A549 (cell line): ENCODE measurements at regions not wholly inside any gene's neighbourhood (a gene's known extent, or its start where the extent isn't known, plus 50 kb on each side); places are given as distances from the start of the nearest gene placed in this dataset.

ENCODE experiments used
- E2F6 ChIP-seq: IDR thresholded peaks from 2 replicates; pipeline ENCODE4 v1.6.1; 2012; ENCODE audit warnings: low read depth, borderline replicate concordance
- EHF ChIP-seq: fragments of 250-450 bp; sonication (Bioruptor Pico); IDR thresholded peaks from 2 replicates; pipeline ENCODE4 v1.5.0; 2020; ENCODE audit warnings: mild to moderate bottlenecking
- FOSL2 ChIP-seq, 2 experiments: fragments of 450-650 bp in 1 of 2; fragments of >200 bp in 1 of 2; sonication (Bioruptor Twin) in 1 of 2; formaldehyde crosslinking; IDR thresholded peaks; 2 replicates each; pipeline versions ENCODE4 v1.5.0 to v1.6.1; 2016 to 2020; ENCODE audit warnings: mild to moderate bottlenecking in 1 of 2, moderate library complexity in 1 of 2
- POLR2A ChIP-seq: IDR thresholded peaks from 2 replicates; pipeline ENCODE4 v1.6.1; 2012; ENCODE audit warnings: mild to moderate bottlenecking, low read length
- TF ChIP-seq, protein P1 (sequence below): fragments of >200 bp; sonication (Bioruptor Twin); formaldehyde crosslinking; IDR thresholded peaks from 3 replicates; pipeline ENCODE4 v1.5.1; 2016
- TF ChIP-seq, protein P2 (sequence below): fragments of 200-600 bp; sonication (generic); IDR thresholded peaks from 2 replicates; pipeline ENCODE4 v1.6.1; 2016; ENCODE audit warnings: antibody characterized with exemption, mild to moderate bottlenecking, moderate library complexity
- TF ChIP-seq, protein P3 (sequence below): IDR thresholded peaks from 2 replicates; pipeline ENCODE4 v1.6.1; 2012

- TF ChIP-seq E2F6 (no peak), EHF (CRISPR knock-in tag) (no peak), POLR2A (no peak), FOSL2 (IDR thresholded peaks at IDR 0.05) (no peak), FOSL2 (CRISPR knock-in tag; IDR thresholded peaks at IDR 0.05) (no peak)
- TF ChIP-seq, protein P1, sequence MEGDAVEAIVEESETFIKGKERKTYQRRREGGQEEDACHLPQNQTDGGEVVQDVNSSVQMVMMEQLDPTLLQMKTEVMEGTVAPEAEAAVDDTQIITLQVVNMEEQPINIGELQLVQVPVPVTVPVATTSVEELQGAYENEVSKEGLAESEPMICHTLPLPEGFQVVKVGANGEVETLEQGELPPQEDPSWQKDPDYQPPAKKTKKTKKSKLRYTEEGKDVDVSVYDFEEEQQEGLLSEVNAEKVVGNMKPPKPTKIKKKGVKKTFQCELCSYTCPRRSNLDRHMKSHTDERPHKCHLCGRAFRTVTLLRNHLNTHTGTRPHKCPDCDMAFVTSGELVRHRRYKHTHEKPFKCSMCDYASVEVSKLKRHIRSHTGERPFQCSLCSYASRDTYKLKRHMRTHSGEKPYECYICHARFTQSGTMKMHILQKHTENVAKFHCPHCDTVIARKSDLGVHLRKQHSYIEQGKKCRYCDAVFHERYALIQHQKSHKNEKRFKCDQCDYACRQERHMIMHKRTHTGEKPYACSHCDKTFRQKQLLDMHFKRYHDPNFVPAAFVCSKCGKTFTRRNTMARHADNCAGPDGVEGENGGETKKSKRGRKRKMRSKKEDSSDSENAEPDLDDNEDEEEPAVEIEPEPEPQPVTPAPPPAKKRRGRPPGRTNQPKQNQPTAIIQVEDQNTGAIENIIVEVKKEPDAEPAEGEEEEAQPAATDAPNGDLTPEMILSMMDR: no peak
- TF ChIP-seq, protein P2, sequence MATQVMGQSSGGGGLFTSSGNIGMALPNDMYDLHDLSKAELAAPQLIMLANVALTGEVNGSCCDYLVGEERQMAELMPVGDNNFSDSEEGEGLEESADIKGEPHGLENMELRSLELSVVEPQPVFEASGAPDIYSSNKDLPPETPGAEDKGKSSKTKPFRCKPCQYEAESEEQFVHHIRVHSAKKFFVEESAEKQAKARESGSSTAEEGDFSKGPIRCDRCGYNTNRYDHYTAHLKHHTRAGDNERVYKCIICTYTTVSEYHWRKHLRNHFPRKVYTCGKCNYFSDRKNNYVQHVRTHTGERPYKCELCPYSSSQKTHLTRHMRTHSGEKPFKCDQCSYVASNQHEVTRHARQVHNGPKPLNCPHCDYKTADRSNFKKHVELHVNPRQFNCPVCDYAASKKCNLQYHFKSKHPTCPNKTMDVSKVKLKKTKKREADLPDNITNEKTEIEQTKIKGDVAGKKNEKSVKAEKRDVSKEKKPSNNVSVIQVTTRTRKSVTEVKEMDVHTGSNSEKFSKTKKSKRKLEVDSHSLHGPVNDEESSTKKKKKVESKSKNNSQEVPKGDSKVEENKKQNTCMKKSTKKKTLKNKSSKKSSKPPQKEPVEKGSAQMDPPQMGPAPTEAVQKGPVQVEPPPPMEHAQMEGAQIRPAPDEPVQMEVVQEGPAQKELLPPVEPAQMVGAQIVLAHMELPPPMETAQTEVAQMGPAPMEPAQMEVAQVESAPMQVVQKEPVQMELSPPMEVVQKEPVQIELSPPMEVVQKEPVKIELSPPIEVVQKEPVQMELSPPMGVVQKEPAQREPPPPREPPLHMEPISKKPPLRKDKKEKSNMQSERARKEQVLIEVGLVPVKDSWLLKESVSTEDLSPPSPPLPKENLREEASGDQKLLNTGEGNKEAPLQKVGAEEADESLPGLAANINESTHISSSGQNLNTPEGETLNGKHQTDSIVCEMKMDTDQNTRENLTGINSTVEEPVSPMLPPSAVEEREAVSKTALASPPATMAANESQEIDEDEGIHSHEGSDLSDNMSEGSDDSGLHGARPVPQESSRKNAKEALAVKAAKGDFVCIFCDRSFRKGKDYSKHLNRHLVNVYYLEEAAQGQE: no peak
- TF ChIP-seq, protein P3, sequence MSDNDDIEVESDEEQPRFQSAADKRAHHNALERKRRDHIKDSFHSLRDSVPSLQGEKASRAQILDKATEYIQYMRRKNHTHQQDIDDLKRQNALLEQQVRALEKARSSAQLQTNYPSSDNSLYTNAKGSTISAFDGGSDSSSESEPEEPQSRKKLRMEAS: no peak
Observed at GRCh38 chr7:375901-376305, 85.9 kb downstream of the FOXL3 start.
